Mucosa of descending colon (tissue), 3 donors: ENCODE measurements at regions not wholly inside any gene's neighbourhood (a gene's known extent, or its start where the extent isn't known, plus 50 kb on each side); places are given as distances from the start of the nearest gene placed in this dataset.

ENCODE experiments used
- ATAC-seq: fragments of 200-7000 bp; cut with Tn5 transposase; one replicate; pipeline ENCODE4 v1.9.1; 2020; ENCODE audit warnings: mild to moderate bottlenecking, moderate library complexity
- DNase-seq, 3 donors: peaks; one replicate each; pipeline ENCODE4 v3.0.0-alpha.2; 2020
- H3K36me3 ChIP-seq: fragments of 200-600 bp; one replicate; pipeline ENCODE4 v1.8.0; 2021; ENCODE audit warnings: low read depth, mild to moderate bottlenecking
- H3K4me1 ChIP-seq: fragments of 200-600 bp; one replicate; pipeline ENCODE4 v1.8.0; 2021; ENCODE audit warnings: low read depth, mild to moderate bottlenecking
- H3K4me3 ChIP-seq: fragments of 200-600 bp; one replicate; pipeline ENCODE4 v1.8.0; 2021; ENCODE audit warnings: mild to moderate bottlenecking
- H3K9me3 ChIP-seq: fragments of 200-600 bp; one replicate; pipeline ENCODE4 v1.8.0; 2021; ENCODE audit warnings: mild to moderate bottlenecking
- CTCF ChIP-seq: fragments of 200-600 bp; IDR thresholded peaks from one replicate; pipeline ENCODE4 v1.8.0; 2022; ENCODE audit warnings: antibody characterized with exemption, mild to moderate bottlenecking
- intact Hi-C, 2 donors: fragments of 100-400 bp; cut with DNase I in 1 of 2; cut with micrococcal nuclease in 1 of 2; formaldehyde crosslinking; loops; one replicate each; pipeline versions ENCODE4 v1.11.0 to v1.11.1; 2022; cut with DNase I, micrococcal nuclease
- donor health status: DM: no; HTN: no; CAD: no; lungs with moderate emphysema.
- donor health status: DM: no; HTN: no; CAD: no.
- donor health status: DM: no; HTN: yes; CAD: no.

GRCh38 chr13:56670563-56670962 lies 470.2 kb upstream of the PRR20A start:
- intact Hi-C loops: no loop called here
- Histone ChIP-seq H3K4me1 (no peaks in the 10 kb centered on the region), H3K4me3 (no peak overlapping the region), H3K9me3 (peaks cover 33% of the 10 kb centered on the region), H3K36me3 (no peaks in the 10 kb centered on the region)
- no peak for ATAC-seq
- TF ChIP-seq CTCF: no peak
- no peak for DNase-seq

GRCh38 chr13:56681404-56681803 lies 459.3 kb upstream of the PRR20A start:
- no peak for ATAC-seq
- intact Hi-C loops: no loop called here
- Histone ChIP-seq H3K36me3 (no peaks in the 10 kb centered on the region), H3K4me1 (no peaks in the 10 kb centered on the region), H3K4me3 (no peak overlapping the region), H3K9me3 (peaks cover 24% of the 10 kb centered on the region)
- no peak for TF ChIP-seq CTCF
- no peak for DNase-seq

GRCh38 chr13:56687131-56687530 lies 453.6 kb upstream of the PRR20A start:
- TF ChIP-seq CTCF: no peak
- Histone ChIP-seq H3K4me3 (no peak overlapping the region), H3K4me1 (no peaks in the 10 kb centered on the region), H3K9me3 (peaks cover 14% of the 10 kb centered on the region), H3K36me3 (no peaks in the 10 kb centered on the region)
- no peak for ATAC-seq
- intact Hi-C loops: no loop called here
- DNase-seq: no peak

DNA sequence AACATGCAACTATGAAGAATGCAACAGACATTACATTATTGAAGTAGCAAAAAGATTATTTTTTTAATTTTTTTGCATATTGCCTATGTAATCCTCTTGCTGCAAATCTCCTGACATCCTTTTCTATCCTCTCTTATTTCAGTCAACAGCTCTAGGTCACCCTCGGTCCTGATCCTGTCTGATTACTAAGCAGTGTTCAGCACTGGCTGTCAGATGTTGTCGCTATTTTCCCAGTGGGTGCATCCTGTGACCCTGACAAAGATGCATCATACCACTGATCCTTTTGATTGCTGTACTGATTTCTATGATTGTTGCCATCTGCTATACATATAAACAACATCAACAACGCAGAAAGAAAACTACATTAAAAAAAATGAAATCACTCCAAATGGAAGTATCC lies 443.7 kb upstream of the PRR20A start:
- H3K9me3 ChIP-seq: peaks cover 41% of the 10 kb centered on the region
- no peaks in the 10 kb centered on the region for H3K36me3 ChIP-seq
- ATAC-seq (no peak), DNase-seq (no peak)
- H3K4me1 ChIP-seq: no peaks in the 10 kb centered on the region
- intact Hi-C loops: no loop called here
- no peak for TF ChIP-seq CTCF
- no peak overlapping the region for H3K4me3 ChIP-seq

GRCh38 chr13:56700324-56700723 lies 440.4 kb upstream of the PRR20A start:
- no peak for DNase-seq
- H3K36me3 ChIP-seq: no peaks in the 10 kb centered on the region
- TF ChIP-seq CTCF: no peak
- H3K4me1 ChIP-seq: no peaks in the 10 kb centered on the region
- no peak for ATAC-seq
- peaks cover 19% of the 10 kb centered on the region for H3K9me3 ChIP-seq
- intact Hi-C loops: no loop called here
- no peak overlapping the region for H3K4me3 ChIP-seq

GRCh38 chr13:56706485-56706884 lies 434.2 kb upstream of the PRR20A start:
- DNase-seq (no peak), ATAC-seq (no peak)
- no peak for TF ChIP-seq CTCF
- Histone ChIP-seq H3K4me3 (no peak overlapping the region), H3K4me1 (no peaks in the 10 kb centered on the region), H3K36me3 (no peaks in the 10 kb centered on the region), H3K9me3 (peaks cover 5% of the 10 kb centered on the region)
- intact Hi-C loops: no loop called here
